ENCODE measurements at regions not wholly inside any gene's neighbourhood (a gene's known extent, or its start where the extent isn't known, plus 50 kb on each side); places are given as distances from the start of the nearest gene placed in this dataset.

DNA sequence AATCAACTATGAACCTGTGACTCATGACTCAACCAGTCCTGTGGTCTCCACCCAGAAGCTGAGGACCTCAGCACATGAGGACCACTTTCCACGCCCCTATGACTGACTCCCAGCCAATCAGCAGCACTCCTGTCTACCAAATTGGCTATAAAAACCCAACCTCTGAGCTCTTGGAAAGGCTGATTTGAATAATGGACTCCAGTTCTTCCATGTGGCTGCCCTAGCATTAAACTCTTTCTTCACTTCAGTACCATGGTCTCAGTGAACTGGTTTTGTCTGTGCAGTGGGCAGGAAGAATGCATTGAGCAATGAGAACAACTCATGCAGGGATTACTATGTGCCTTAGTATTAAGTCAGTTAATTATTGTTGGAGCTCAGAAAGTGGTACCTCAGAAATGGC lies 78.3 kb downstream of the CMPK2 start:
- intact Hi-C loops (cut with DNase I), result no loop called here
- Histone ChIP-seq H3K36me3 (no peaks in the 10 kb centered on the region), H3K27me3 (peaks cover 0 to 4% (median 0%) of the 10 kb centered on the region in 4 donors), H3K27ac (replicated peaks in 1 of 4) (no peak overlapping the region), H3K4me1 (no peaks in the 10 kb centered on the region), H3K9me3 (no peaks in the 10 kb centered on the region), H3K4me3 (no peak overlapping the region)
- TF ChIP-seq POLR2A (IDR thresholded peaks at IDR 0.05; ENCODE audit: low read depth) (no peak), EP300 (IDR thresholded peaks at IDR 0.05) (no peak), POLR2AphosphoS5 (IDR thresholded peaks at IDR 0.05) (no peak)
- TF ChIP-seq, protein P1, sequence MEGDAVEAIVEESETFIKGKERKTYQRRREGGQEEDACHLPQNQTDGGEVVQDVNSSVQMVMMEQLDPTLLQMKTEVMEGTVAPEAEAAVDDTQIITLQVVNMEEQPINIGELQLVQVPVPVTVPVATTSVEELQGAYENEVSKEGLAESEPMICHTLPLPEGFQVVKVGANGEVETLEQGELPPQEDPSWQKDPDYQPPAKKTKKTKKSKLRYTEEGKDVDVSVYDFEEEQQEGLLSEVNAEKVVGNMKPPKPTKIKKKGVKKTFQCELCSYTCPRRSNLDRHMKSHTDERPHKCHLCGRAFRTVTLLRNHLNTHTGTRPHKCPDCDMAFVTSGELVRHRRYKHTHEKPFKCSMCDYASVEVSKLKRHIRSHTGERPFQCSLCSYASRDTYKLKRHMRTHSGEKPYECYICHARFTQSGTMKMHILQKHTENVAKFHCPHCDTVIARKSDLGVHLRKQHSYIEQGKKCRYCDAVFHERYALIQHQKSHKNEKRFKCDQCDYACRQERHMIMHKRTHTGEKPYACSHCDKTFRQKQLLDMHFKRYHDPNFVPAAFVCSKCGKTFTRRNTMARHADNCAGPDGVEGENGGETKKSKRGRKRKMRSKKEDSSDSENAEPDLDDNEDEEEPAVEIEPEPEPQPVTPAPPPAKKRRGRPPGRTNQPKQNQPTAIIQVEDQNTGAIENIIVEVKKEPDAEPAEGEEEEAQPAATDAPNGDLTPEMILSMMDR (IDR thresholded peaks at IDR 0.05), result no peak
- WGBS, result 83% methylated on average over 1 of the region's 1 CpG
- DNase-seq (ENCODE audit: extremely low spot score), result no peak

DNA sequence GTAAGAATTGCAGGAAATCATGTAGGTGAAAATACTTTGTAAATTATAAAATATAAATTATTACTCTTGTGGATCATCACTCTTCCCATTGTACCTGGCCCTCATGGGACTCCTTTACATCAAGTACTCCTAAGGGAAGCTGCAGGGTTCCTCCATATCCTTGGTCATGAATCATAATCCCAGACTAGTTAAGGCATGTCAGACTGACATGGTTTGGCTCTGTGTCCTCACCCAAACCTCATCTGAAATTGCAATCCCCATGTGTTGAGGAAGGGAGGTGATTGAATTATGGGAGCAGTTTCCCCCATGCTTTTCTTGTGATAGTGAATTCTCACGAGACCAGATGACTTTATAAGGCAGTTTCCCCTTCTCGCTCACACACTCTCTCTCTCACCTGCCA lies 77.1 kb downstream of the CMPK2 start:
- Histone ChIP-seq H3K4me3 (no peak overlapping the region), H3K4me1 (no peaks in the 10 kb centered on the region), H3K27me3 (no peaks in the 10 kb centered on the region), H3K27ac (replicated peaks in 1 of 4) (no peak overlapping the region), H3K36me3 (no peaks in the 10 kb centered on the region), H3K9me3 (no peaks in the 10 kb centered on the region)
- no peak for DNase-seq (ENCODE audit: extremely low spot score)
- WGBS, result 73% methylated on average over 2 of the region's 2 CpGs
- intact Hi-C loops (cut with DNase I), result no loop called here
- TF ChIP-seq EP300 (IDR thresholded peaks at IDR 0.05) (no peak), POLR2A (IDR thresholded peaks at IDR 0.05; ENCODE audit: low read depth) (no peak)
- TF ChIP-seq, protein P1 (IDR thresholded peaks at IDR 0.05), result no peak

DNA sequence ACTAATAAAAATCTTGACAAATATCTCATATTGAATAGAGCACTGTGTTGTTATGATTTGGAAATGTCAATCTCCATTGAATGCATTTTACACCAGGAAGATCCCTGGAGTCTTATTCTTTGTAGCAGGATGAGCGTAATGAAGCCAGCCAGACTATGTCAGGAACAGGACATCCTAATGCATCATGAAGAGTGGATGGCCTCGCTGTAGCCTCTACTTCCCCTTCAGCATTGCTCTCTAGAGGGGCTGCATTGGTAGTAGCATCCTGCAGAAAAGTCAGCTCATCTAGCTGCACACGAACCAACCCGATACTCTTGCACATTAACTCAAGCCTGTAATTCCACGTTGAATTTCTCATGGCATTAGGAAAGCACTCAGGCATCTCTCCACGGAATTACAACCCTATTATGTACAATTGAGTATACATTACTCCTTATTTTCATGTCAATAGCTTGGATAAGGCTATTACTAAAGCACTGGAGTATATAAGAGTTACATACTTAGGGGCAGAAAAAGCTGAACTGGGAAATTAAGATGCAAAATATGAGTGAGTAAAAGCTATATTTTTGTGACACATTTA lies 76.1 kb downstream of the CMPK2 start:
- no peaks in the 10 kb centered on the region for H3K9me3 ChIP-seq
- no peaks in the 10 kb centered on the region for H3K27me3 ChIP-seq
- intact Hi-C loops (cut with DNase I), result no loop called here
- TF ChIP-seq EP300 (IDR thresholded peaks at IDR 0.05) (no peak), POLR2AphosphoS5 (IDR thresholded peaks at IDR 0.05) (no peak), POLR2A (IDR thresholded peaks at IDR 0.05; ENCODE audit: low read depth) (no peak)
- TF ChIP-seq, protein P1 (IDR thresholded peaks at IDR 0.05), result no peak
- no peaks in the 10 kb centered on the region for H3K36me3 ChIP-seq
- no peak overlapping the region for H3K27ac ChIP-seq (replicated peaks in 1 of 4)
- WGBS, result 86% methylated on average over 6 of the region's 6 CpGs
- H3K4me1 ChIP-seq, result no peaks in the 10 kb centered on the region
- H3K4me3 ChIP-seq, result no peak overlapping the region
- DNase-seq (ENCODE audit: extremely low spot score), result no peak

DNA sequence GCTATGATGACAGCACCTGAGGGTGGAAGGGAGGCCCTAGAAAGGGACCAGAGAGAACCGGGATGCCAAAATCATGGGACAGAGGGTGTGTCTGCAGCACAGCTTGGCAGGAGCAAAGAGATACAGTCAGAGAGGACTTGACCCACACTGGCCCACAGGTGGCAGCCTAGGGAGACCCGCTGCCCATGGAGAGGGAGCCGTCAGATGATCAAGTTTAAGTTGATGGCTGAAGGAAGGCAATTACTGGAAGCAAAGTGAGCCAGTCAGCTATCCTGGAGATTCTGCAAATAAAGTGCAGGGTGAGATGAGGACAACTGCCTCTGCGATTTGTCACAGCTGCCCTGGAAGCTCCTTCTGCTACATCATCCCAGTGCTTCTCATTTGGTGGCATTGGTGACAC lies 74.0 kb downstream of the CMPK2 start:
- Histone ChIP-seq H3K4me1 (no peaks in the 10 kb centered on the region), H3K4me3 (no peak overlapping the region), H3K9me3 (no peaks in the 10 kb centered on the region), H3K27me3 (no peaks in the 10 kb centered on the region), H3K36me3 (no peaks in the 10 kb centered on the region), H3K27ac (replicated peaks in 1 of 4) (no peak overlapping the region)
- intact Hi-C loops (cut with DNase I), result no loop called here
- TF ChIP-seq POLR2AphosphoS5 (IDR thresholded peaks at IDR 0.05) (no peak), POLR2A (IDR thresholded peaks at IDR 0.05; ENCODE audit: low read depth) (no peak), EP300 (IDR thresholded peaks at IDR 0.05) (no peak)
- TF ChIP-seq, protein P1 (IDR thresholded peaks at IDR 0.05), result no peak
- 90% methylated on average over 4 of the region's 4 CpGs for WGBS
- DNase-seq (ENCODE audit: extremely low spot score), result no peak

DNA sequence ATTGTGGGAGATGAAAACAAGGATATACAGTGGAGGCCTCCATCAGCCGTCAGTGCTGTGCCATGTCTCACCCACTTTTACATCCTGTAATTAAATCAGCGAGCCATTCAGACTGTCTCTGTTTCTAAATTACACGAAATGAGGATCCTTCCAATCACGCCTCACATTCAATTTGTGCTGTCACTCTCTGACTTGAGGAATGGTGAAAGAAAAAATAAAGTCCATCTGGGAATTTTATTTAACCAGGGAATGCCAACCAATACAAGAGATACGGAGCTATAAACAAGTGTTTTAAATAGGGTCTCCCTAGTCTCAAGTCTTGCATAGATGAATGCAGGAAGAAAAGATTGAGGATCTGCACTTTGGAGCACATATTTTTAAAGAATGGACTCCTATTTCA lies 72.8 kb downstream of the CMPK2 start:
- Histone ChIP-seq H3K9me3 (no peaks in the 10 kb centered on the region), H3K27ac (replicated peaks in 1 of 4) (no peak overlapping the region), H3K27me3 (no peaks in the 10 kb centered on the region), H3K36me3 (no peaks in the 10 kb centered on the region), H3K4me3 (no peak overlapping the region), H3K4me1 (no peaks in the 10 kb centered on the region)
- DNase-seq (ENCODE audit: extremely low spot score), result no peak
- TF ChIP-seq EP300 (IDR thresholded peaks at IDR 0.05), result no peak
- TF ChIP-seq, protein P1 (IDR thresholded peaks at IDR 0.05), result no peak
- no peak for TF ChIP-seq POLR2A (IDR thresholded peaks at IDR 0.05; ENCODE audit: low read depth)
- no peak for TF ChIP-seq POLR2AphosphoS5 (IDR thresholded peaks at IDR 0.05)
- intact Hi-C loops (cut with DNase I), result no loop called here
- WGBS, result 86% methylated on average over 5 of the region's 5 CpGs
